ENCODE measurements at regions not wholly inside any gene's neighbourhood (a gene's known extent, or its start where the extent isn't known, plus 50 kb on each side); places are given as distances from the start of the nearest gene placed in this dataset.

DNA sequence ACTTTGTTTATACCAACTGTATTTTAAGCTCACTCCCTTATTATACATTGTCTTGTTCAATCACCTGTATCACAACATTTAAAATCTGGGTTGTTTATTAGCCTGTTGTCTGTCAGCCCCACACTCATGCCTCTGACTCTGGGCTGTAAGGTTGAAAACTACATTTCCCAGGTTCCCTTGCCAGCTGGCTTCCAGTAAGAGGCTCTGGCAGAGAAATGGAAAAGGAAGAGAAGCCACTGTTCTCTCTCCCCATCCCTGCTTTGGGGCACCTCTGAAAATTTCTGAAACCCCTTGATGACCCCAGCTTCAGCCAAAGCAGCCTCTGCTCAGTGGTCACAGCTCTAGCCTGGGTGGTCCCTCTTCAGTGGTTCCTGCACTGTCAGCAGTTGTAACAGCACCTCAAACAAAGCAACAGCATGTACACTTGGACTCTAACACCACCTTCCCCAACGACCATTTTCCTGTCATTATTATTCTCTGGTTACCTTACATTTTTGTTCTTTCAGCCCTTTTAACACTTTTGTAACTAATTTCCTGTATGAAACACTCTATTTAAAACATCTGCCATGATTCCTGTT is 108.9 kb upstream of the LGALSL start:
- DNase-seq, result peak; percentile 8

DNA sequence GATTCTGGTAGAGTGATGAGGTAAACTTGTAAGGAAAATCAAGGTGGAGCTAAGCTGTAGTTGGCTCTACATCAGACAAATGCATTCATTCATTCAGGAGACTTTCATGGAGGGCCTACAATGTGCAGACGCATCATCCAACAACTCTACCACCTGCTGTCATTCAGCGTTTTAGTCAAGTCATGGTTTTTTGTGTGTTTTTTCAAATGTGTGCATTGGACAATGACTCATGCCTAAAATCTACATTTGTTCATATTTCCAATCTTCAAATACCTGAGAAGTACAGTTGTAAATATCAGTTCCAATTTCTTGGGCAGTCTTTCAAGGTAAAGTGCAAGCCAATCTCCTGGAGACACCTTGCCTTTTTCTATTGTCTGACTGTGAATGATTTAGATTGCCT is 108.0 kb upstream of the LGALSL start:
- DNase-seq, result no peak

GRCh38 chr2:64348386-64349130 is 105.4 kb upstream of the LGALSL start:
- peak; percentile 67 for DNase-seq

DNA sequence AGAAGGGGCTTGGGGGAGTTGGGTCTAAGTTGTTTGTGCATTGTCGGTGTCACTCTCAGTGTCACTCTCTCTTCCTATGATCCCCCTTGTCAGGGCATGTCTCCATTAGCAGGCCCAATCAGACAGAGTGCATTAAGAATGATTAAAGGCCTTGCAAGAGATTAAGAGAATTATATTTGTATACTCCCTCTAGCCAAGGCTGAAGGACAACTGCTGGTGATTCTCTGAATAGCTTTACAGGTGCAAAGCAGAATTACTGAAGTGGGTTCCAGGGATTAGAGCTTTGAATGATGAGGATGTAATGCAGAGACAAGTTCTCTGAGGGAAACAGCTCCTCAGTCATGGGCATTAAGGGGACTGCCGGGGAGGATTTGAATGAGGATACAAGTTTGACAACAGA is 104.8 kb upstream of the LGALSL start:
- DNase-seq, result no peak

GRCh38 chr2:64350996-64351395 is 103.0 kb upstream of the LGALSL start:
- DNase-seq, result no peak

GRCh38 chr2:64352292-64352691 is 101.7 kb upstream of the LGALSL start:
- peak; percentile 45 for DNase-seq

- peak; percentile 82 for DNase-seq
Observed at GRCh38 chr2:64354857-64355680, 98.9 kb upstream of the LGALSL start.

DNA sequence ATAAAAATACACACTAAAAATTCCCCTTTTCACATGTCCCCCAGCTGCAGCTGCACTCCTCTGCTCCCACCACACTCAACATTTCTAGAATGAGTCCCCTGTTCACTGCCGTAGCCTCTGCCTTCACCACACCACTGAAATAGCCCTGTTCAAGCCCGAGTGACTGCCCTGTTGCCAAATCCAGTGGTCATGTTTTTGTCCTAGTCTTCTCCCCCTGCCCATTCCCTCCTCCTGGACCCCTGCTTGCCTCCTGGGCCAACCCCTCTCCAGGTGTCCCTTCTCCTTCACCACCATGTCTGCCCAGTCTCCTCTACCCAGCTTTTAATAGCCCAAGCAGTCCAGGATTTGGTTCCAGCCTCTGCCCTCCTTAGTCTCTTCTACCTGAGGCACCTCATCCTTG is 97.1 kb upstream of the LGALSL start:
- peak; percentile 24 for DNase-seq

DNA sequence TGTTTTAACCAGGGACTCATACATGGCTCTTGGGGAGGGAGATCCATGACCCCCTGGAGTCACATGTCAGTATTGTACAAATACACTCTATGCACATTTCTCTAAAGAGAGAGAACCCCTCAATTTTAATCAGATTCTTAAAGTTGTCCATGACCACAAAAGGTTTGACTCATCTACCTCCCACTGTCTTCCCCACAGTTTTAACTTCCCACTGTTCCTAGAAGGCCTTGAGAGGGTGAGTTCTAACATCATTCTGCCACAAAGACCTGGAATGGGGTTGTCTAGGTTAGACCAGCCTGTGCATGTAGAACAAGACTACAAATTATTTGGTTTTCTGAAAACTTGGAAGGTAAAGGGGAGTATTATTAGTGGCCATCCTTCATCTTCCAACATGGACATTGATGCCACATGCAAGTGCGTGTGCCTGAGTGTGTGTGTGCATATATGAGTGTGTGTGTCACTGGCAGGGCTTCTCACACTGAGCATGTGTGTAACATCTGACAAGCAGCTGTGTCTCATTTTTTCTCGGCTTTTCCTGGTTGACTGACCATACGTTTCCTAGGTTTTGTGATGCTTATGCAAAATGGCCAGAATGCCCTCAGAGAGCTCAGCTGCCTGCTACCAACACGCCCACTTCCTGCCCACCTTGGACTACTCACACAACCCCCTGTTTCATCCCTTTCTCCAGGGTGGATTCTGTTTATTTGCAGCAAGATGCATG is 94.6 kb upstream of the LGALSL start:
- DNase-seq, result no peak

GRCh38 chr2:64359892-64360657 is 93.9 kb upstream of the LGALSL start:
- DNase-seq, result peak; percentile 98

- peak; percentile 63 for DNase-seq
Observed at GRCh38 chr2:64361151-64361938, 92.6 kb upstream of the LGALSL start.

DNA sequence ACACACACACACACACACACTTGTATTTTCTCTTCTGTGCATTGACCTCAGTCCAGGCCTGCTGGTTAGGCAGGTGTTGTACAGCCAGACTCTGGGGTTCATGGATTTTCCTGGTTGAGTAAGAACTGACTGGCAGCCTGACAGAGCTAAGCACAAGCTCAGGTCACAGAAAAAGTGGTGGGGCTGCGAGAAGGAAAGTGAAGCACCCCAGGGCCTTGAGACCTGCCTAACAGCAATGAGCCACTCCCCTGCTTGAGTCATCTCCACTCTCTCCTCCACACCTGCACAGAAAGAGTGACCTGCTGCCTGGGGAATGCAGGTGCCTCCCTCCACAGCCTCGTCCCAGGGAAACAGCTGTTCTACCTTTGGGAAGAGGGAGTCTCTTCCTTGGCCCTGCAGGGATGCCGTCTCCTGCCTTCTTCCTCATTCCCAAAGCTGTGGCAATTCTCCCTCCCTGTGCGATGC is 91.4 kb upstream of the LGALSL start:
- DNase-seq, result peak; percentile 87

GRCh38 chr2:64363140-64363539 is 90.8 kb upstream of the LGALSL start:
- peak; percentile 32 for DNase-seq

DNA sequence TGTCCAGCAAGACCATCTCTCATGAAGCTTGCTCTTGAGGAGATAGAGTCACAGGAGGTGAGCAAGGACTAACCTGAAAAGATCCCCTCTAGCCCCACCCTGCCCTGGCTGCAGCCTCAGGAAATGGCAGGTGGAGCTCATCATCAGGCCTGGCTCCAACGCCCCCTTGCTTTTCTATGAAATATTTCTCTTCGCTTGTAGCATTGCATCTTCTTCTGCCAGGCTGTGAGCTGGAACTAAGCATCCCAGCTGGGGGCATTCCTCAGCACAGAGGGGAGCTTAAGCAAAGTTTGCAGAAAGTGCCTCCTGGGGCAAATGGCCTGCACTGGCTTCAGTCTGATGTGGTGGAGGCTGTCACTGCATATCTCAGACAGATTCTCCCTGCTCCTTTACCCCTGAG is 90.1 kb upstream of the LGALSL start:
- no peak for DNase-seq

DNA sequence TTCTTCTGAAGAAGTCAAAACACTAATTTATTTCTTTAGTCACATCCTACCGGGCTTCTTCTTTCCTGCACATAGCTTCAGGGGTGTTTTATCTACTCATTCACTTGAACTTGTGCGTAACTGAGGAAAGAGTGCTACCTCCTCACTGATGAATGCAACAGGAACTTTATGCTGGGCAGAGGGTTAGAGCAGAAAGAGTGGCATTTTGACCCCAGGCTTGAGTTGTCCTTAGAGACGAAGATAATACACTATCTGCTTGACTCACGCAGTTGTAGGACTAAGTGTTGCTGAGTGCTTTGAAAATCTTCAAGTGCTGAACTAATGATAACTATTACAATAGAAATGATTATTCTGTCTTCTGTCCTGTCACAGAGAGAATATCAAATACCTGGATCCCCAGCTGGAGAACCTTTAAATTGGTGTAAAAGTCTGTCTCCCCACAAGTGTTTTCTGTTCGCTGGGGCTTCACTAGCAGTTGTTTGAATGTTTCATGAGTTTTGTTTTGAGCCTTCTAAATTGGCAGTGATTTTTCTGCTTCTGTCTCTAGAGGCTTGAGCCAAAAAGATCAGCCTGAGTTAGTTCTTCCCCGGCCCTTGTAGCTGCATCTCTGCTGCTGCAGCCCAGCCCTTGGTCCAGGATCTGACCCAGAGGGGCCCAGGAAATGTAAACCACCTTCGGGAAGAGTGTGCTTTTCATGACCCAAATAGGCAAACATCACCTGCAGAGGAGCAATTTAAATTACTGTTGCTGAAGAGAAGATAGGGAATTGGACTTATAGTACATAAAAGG is 86.3 kb upstream of the LGALSL start:
- no peak for DNase-seq

GRCh38 chr2:64369706-64370105 is 84.3 kb upstream of the LGALSL start:
- no peak for DNase-seq

DNA sequence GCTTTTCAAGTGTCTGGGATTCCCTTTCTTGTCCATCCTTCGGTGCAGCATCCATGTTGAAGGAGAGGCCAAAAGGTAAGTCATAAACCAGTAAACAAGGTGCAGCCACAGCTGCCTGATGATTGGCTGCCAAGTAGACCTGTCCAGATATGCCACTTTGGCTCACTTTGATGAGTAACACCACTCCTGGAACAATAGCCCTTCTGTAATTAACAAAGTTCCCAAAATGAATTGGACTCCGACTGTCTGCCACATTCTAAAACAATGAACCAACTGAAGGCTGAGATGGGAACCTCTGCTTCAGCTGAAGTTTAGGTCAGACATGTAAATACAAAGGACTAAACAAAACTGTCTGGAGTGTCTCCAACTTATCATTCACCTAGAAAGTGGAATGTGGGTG is 82.2 kb upstream of the LGALSL start:
- no peak for DNase-seq

DNA sequence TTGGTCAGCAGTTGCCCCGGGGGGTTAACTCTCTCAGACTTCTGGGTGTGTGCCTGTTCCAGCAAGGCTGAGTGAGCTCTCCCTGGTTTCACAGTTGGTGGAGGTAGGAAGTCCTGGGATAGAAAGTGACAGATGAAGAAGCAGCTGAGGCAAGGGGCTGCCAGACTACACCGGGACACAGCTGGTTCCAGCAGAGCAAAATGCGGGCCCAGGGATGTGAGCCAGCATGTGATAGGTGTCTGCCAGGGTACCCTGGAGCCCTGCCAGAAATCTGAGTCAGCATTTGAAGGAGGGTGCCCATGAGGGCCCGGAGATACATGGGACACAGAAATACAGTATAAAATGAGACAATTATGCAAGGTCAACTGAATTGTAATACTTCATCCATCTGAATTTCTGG is 79.3 kb upstream of the LGALSL start:
- no peak for DNase-seq

GRCh38 chr2:64376926-64377325 is 77.0 kb upstream of the LGALSL start:
- no peak for DNase-seq

DNA sequence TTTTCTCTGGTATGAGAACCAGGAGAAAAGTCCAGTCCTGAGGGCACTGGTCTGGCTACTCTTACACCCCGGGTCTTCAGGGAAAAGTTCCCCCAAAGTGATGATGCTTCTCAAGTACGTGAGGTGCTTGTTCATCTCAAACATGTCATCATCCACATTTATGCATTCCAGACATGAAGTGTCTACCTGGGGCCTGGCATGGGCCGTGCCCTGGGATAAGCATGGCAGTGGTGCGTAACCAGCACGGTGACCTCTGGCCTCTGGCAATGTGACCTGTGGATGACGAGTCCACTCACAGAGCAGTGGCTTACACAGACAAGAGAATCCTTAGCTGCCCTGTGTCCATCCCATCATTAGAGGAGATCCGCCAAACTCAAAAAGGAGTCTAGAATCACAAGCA is 74.8 kb upstream of the LGALSL start:
- no peak for DNase-seq
